M059J (cell line): ENCODE measurements at regions not wholly inside any gene's neighbourhood (a gene's known extent, or its start where the extent isn't known, plus 50 kb on each side); places are given as distances from the start of the nearest gene placed in this dataset.
A peak's percentile ranks its signal among the peaks of the same experiment; 100 is the strongest.
"Not testable (repeated sequence)": the region's sequence is repeated elsewhere in the genome, so short reads cannot be mapped to it uniquely, and the experiment has no call there.

Experiments
- DNase-seq: peaks from one replicate; pipeline ENCODE4 v3.0.0-alpha.2; 2012; ENCODE audit warnings: low read depth

DNA sequence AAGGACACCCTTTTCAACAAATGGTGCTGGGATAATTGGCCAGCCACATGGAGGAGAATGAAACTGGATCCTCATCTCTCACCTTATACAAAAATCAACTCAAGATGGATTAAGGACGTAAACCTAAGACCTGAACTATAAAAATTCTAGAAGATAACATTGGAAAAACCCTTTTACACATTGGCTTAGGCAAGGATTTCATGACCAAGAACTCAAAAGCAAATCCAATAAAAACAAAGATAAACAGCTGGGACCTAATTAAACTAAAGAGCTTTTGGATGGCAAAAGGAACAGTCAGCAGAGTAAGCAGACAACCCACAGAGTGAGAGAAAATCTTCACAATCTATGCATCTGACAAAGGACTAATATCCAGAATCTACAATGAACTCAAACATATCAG, 96.9 kb upstream of the BNIP2 start:
- not testable (repeated sequence) for DNase-seq

DNA sequence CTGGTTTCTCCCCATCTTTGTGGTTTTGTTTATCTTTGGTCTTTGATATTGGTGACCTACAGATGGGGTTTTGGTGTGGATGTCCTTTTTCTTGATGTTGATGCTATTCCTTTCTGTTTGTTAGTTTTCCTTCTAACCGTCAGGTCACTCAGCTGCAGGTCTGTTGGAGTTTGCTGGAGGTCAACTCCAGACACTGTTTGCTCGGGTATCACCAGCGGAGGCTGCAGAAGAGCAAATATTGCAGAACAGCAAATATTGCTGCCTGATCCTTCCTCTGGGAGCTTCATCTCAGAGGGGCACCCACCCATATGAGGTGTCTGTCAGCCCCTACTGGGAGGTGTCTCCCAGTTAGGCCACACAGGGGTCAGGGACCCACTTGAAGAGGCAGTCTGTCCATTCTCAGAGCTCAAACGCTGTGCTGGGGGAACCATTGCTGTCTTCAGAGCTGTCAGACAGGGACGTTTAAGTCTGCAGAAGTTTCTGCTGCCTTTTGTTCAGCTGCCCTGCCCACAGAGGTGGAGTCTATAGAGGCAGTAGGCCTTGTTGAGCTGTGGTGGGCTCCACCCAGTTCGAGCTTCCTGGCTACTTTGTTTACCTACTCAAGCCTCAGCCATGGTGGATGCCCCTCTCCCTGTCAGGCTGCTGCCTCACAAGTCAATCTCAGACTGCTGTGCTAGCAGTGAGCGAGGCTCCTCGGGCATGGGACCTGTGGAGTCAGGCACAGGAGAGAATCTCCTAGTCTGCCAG, 94.8 kb upstream of the BNIP2 start:
- DNase-seq, result not testable (repeated sequence)

DNA sequence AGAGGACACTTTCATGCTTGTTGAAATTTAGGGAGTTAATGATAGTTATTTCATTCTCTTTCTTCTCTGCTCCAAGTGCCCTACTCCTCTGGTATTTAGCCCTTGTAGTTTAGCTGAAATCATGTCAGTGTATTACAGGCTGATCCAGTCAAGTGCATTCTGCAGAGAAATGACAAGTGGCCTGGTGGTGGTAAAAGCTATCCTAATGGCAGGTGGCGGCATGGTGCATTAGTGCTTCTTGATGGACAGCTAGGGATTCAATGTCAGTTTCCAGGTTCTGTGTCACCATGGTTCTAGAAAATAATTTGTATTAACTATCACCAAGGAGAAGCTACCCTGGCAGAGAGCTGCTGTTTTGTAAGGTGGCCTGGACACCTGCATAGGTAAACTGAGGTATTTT, 90.0 kb upstream of the BNIP2 start:
- no peak for DNase-seq

DNA sequence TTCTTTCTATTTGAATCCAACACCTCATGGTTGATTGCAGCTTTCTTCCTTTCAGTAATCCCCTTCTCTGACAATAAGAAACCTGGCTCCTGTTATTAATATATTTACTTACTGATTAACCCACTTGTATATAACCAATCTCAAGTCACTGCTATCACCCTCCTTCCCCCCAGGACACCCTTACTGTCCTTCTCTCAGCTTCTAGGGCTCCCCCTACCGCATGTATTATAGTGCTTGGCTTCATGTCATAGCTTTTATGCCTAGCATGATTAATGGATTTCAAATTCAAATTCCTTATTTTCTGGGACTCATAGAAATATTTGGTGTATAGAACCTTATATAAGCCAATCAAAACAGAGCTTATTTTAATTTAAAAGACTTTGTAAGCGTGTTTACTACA, 75.7 kb upstream of the BNIP2 start:
- no peak for DNase-seq

DNA sequence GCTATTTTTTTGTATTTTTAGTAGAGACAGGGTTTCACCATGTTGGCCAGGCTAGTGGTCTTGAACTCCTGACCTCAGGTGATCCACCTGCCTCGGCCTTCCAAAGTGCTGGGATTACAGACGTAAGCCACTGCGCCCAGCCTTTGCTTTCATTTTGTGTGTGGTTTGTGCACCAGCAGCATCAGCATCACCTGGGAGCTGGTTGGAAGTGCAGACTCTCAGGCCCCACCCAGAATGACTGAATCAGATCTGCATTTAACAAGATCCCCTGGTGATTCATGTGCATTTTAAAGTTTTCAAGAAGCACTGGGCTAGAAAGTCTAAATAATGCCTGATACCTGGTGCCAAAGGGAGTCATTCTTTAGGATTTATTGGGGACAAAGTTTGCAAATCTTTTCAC, 73.4 kb upstream of the BNIP2 start:
- DNase-seq, result peak; percentile 39

DNA sequence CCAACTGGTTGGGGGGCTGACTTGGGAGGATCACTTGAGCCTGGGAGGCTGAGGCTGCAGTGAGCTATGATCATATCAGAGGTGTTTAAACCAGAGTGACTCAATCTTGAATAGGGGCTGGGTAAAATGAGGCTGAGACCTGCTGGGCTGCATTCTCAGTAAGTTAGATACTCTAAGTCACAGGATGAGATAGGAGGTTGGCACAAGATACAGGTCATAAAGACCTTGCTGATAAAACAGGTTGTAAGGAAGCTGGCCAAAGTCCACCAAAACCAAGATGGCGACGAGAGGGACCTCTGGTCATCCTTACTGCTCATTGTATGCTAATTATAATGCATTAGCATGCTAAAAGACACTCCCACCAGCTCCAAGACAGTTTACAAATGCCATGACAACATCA, 71.1 kb upstream of the BNIP2 start:
- not testable (repeated sequence) for DNase-seq

DNA sequence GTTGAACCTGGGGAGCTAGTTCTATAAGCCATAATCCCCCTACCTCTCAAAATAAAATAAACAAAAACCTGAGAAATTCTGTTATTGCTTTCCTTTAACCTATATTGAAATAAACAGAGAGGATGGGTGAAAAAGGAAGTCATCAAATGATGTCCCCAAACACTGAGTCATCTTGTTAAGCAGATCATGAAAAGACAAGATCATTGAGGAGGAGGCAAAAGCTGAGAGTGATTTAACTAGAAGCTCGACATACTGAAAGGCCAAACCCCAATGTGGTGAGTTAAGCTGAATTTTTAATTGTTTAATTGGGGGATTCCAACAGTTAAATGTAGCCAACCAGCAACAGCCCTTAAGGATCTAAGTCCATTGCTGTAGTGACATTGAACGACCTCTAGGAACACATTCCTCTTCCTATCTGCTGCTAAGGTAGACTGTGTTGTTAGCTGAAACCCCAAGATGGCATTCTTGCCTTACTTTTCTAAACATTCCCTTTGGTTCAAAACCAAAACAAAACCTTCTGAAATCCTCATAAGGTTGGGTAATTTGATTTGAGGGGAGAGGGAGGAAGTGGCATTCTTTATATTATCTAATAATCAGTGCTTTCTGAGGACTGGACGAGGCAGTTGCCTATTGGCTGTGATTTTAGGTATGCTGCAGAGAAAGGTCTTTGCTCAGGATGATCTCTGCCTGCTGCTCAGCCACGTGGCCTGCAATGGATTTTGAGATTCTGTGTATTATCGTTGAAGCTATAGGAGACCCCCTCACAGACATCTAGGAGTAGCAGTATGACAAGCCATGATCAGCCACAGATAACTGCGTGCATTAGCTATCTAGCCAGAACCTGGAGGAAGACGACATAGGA, 62.7 kb upstream of the BNIP2 start:
- peak; percentile 57 for DNase-seq

DNA sequence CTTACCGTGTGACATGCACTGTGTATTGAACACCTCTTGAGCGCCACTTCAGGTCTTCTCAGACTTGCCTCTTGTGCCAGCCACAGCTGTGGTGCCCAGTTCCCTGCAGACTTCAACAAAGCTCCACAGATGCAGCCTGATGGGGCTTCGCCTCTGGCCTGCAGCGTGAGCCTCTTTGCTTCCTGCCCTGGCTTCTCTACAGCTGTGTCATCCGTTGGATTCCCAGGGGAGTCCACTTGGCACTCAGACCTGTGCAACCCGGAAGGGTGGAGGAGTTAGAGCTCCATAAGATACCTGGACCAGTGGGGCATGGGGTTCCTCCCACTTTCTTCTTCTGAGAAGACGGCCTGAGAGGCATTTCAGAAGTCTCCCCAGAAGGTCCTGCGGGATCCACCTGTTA, 57.7 kb upstream of the BNIP2 start:
- DNase-seq, result no peak

DNA sequence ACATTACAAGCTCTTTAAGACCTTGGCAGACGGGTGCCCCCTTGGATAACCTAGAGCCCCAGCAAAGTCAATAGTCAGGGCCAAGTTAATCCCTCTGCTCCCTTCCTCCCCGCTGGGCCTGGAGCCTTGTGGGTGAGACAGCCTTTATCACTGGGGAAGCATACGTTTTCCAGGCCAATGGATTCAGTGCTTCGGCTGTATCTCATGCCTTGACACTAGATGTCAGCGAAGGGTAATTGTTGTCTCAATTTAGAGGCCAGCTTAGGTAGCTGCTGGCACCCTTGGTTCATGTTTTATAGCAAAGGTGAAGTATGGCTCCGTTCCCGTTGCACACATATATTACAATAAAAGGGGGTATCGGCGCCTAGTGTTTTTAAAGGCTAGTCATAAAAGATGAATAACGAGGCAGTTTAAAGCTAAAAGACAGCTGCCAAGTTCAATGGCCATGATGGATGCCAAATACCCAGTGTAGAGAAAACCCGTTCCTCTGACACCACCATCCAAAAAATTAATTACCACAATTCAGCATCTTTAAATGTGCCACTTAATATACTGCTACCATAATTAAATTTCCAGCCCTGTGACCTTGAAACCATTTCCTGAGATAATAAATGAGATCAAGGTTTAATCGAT, 52.3 kb upstream of the BNIP2 start:
- DNase-seq, result peak; percentile 57

DNA sequence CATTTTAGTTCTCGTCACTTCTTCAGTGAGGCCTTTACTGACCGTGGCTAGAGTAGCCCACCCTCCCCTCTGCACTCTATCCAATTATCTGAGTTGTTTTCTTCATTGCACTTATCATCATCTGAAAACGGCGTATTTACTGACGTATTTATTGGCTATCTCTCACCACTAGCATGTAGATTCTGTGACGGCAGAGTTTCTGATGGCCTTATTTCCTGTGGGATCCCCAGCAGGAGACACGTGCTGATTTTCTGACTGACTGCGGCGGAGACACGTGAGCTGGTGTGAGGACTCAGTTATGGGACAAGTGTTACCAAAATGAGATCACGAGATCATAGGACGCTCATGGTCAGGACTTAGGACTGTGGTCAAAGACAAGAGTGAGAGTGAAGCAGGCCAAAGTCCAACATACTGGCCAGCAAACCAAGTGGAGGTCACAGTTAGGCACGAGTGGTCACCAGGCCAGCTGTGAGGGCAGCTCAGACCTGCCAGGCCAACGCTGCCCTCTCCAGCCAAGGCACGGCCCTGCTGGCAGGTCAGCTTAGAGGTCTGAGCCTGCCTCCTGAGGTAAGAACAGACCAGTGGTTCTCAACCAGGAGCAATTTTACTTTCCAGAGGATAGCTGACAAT, 50.6 kb upstream of the BNIP2 start:
- DNase-seq, result no peak
